SK-N-SH (cell line): ENCODE measurements at regions not wholly inside any gene's neighbourhood (a gene's known extent, or its start where the extent isn't known, plus 50 kb on each side); places are given as distances from the start of the nearest gene placed in this dataset.

ENCODE experiments used
- CTCF ChIA-PET: fragments of 300-600, 350-600 bp; formaldehyde crosslinking; extraction: SDS; loops from one replicate; lab custom pipeline; 2021; lab: Yijun Ruan, JAX
- POLR2A ChIA-PET: fragments of 350-600 bp; sonication (Branson Sonifier 250); formaldehyde crosslinking; extraction: SDS; loops from one replicate; lab custom pipeline; 2020; ENCODE audit warnings: antibody characterized with exemption, inconsistent platforms; lab: Yijun Ruan, JAX
- DNase-seq: peaks from one replicate; pipeline ENCODE4 v3.0.0; 2012
- H2AFZ ChIP-seq: fragments of 200-600 bp; sonication (generic); 2 replicates; pipeline ENCODE4 v1.8.1; 2016; ENCODE audit warnings: antibody characterized with exemption, mild to moderate bottlenecking, low read depth
- H3F3A ChIP-seq: fragments of 200-600 bp; sonication (generic); replicated peaks from 2 replicates; pipeline ENCODE3; 2016; ENCODE audit warnings: antibody characterized with exemption, mild to moderate bottlenecking; ENCODE audit not compliant: insufficient read depth
- H3K27ac ChIP-seq, 2 experiments: fragments of 200-500 bp in 1 of 2; fragments of 200-600 bp in 1 of 2; sonication (Bioruptor generic) in 1 of 2; sonication (generic), shearing (Covaris generic) in 1 of 2; 2 replicates each; pipeline versions ENCODE4 v1.5.1 to v1.6.1; 2014 to 2016; ENCODE audit warnings: low read depth in 2 of 2, inconsistent platforms in 1 of 2, low read length in 1 of 2, mild to moderate bottlenecking in 1 of 2, mixed read lengths in 1 of 2
- H3K27me3 ChIP-seq: fragments of 200-600 bp; sonication (generic), shearing (Covaris generic); 2 replicates; pipeline ENCODE4 v1.6.1; 2016; ENCODE audit warnings: mixed run types; ENCODE audit not compliant: insufficient read depth
- H3K36me3 ChIP-seq, 2 experiments: fragments of 200-500 bp in 1 of 2; fragments of 200-600 bp in 1 of 2; sonication (Bioruptor generic) in 1 of 2; sonication (generic) in 1 of 2; replicated peaks in 1 of 2; 2 replicates each; pipeline versions ENCODE3 to v1.5.1; 2014 to 2016; ENCODE audit warnings: low read length in 1 of 2, mild to moderate bottlenecking in 1 of 2; ENCODE audit not compliant: insufficient read depth in 2 of 2, control insufficient read depth in 1 of 2
- H3K4me1 ChIP-seq, 2 experiments: fragments of 200-500 bp in 1 of 2; fragments of 200-600 bp in 1 of 2; sonication (Bioruptor generic) in 1 of 2; sonication (generic), shearing (Covaris generic) in 1 of 2; 2 replicates each; pipeline versions ENCODE4 v1.5.1 to v1.6.1; 2014 to 2016; ENCODE audit warnings: low read depth in 1 of 2, low read length in 1 of 2, mixed run types in 1 of 2; ENCODE audit not compliant: insufficient read depth in 2 of 2, control insufficient read depth in 1 of 2
- H3K4me2 ChIP-seq: fragments of 200-600 bp; sonication (generic), shearing (Covaris generic); 2 replicates; pipeline ENCODE4 v1.6.1; 2017; ENCODE audit warnings: mixed run types
- H3K4me3 ChIP-seq, 2 experiments: fragments of 200-500 bp in 1 of 2; fragments of 200-600 bp in 1 of 2; sonication (Bioruptor generic) in 1 of 2; sonication (generic), shearing (Covaris generic) in 1 of 2; 2 replicates each; pipeline versions ENCODE4 v1.5.1 to v1.8.1; 2014 to 2016; ENCODE audit warnings: low read depth in 2 of 2, inconsistent platforms in 1 of 2, low read length in 1 of 2, mild to moderate bottlenecking in 1 of 2, mixed read lengths in 1 of 2, moderate library complexity in 1 of 2
- H3K79me2 ChIP-seq: fragments of 200-600 bp; sonication (generic); 2 replicates; pipeline ENCODE4 v1.8.1; 2017; ENCODE audit warnings: mild to moderate bottlenecking; ENCODE audit not compliant: insufficient read depth
- H3K9ac ChIP-seq: fragments of 200-600 bp; sonication (generic); 2 replicates; pipeline ENCODE4 v1.6.1; 2017; ENCODE audit warnings: mixed run types
- H3K9me2 ChIP-seq: fragments of 200-600 bp; sonication (generic); 2 replicates; pipeline ENCODE4 v1.6.1; 2017; ENCODE audit warnings: mixed run types
- H3K9me3 ChIP-seq: fragments of 200-600 bp; sonication (generic); 2 replicates; pipeline ENCODE4 v1.6.1; 2017; ENCODE audit warnings: mixed run types, mild to moderate bottlenecking, moderate library complexity
- H4K20me1 ChIP-seq: fragments of 200-600 bp; sonication (generic); 2 replicates; pipeline ENCODE4 v1.6.1; 2017; ENCODE audit warnings: mild to moderate bottlenecking, mixed run types; ENCODE audit not compliant: insufficient read depth
- EP300 ChIP-seq, 2 experiments: IDR thresholded peaks; 2 replicates each; pipeline versions ENCODE4 v1.4.0 to v1.6.1; 2012; ENCODE audit warnings: borderline replicate concordance in 1 of 2, low read depth in 1 of 2, low read length in 1 of 2
- EZH2phosphoT487 ChIP-seq: fragments of 200-600 bp; sonication (generic); IDR thresholded peaks from 2 replicates; pipeline ENCODE4 v1.6.1; 2017; ENCODE audit warnings: low read depth, mixed run types, mild to moderate bottlenecking, antibody characterized with exemption, moderate library complexity, borderline replicate concordance
- FOSL2 ChIP-seq: IDR thresholded peaks from 2 replicates; pipeline ENCODE4 v1.4.0; 2012; ENCODE audit warnings: low read depth, mild to moderate bottlenecking, moderate library complexity, borderline replicate concordance
- GABPA ChIP-seq: IDR thresholded peaks from 2 replicates; pipeline ENCODE4 v1.4.0; 2012; ENCODE audit warnings: low read depth, mild to moderate bottlenecking
- GATA2 ChIP-seq: sonication (generic); formaldehyde crosslinking; IDR thresholded peaks from 2 replicates; pipeline ENCODE4 v1.5.0; 2020; ENCODE audit warnings: mild to moderate bottlenecking, missing genetic modification reagents
- JUND ChIP-seq: IDR thresholded peaks from 2 replicates; pipeline ENCODE4 v1.4.0; 2012
- MEF2A ChIP-seq: IDR thresholded peaks from 2 replicates; pipeline ENCODE4 v1.4.0; 2012; ENCODE audit warnings: low read depth, borderline replicate concordance
- NFIC ChIP-seq: IDR thresholded peaks from 2 replicates; pipeline ENCODE4 v1.4.0; 2012; ENCODE audit warnings: borderline replicate concordance
- NRF1 ChIP-seq: IDR thresholded peaks from 2 replicates; pipeline ENCODE4 v1.6.1; 2012; ENCODE audit warnings: low read depth, mild to moderate bottlenecking, low read length
- RAD21 ChIP-seq: IDR thresholded peaks from 2 replicates; pipeline ENCODE4 v1.6.1; 2012; ENCODE audit warnings: mild to moderate bottlenecking, low read length
- RXRA ChIP-seq: IDR thresholded peaks from 2 replicates; pipeline ENCODE4 v1.4.0; 2012; ENCODE audit warnings: low read depth, mild to moderate bottlenecking, borderline replicate concordance
- SIN3A ChIP-seq: IDR thresholded peaks from 2 replicates; pipeline ENCODE4 v1.6.1; 2012; ENCODE audit warnings: low read depth, mild to moderate bottlenecking, low read length, moderate library complexity, borderline replicate concordance
- SMC3 ChIP-seq: IDR thresholded peaks from 2 replicates; pipeline ENCODE4 v1.6.1; 2012; ENCODE audit warnings: low read depth, low read length, improper control_type of control experiment
- TAF1 ChIP-seq: IDR thresholded peaks from 2 replicates; pipeline ENCODE4 v1.6.1; 2012; ENCODE audit warnings: low read depth, mild to moderate bottlenecking, low read length, moderate library complexity, borderline replicate concordance
- TCF12 ChIP-seq: IDR thresholded peaks from 2 replicates; pipeline ENCODE4 v1.4.0; 2012
- YY1 ChIP-seq: IDR thresholded peaks from 2 replicates; pipeline ENCODE4 v1.4.0; 2012; ENCODE audit warnings: low read depth, mild to moderate bottlenecking
- WGBS: methylation state at CpG from one replicate; pipeline ENCODE4 v1.1.6; 2017; ENCODE audit warnings: low lambda C conversion rate; 5-methylcytosine and 5-hydroxymethylcytosine counted together
- TF ChIP-seq, protein P1 (sequence below): fragments of 150-350 bp; IDR thresholded peaks from 2 replicates; pipeline ENCODE4 v1.6.1; 2016; ENCODE audit warnings: mild to moderate bottlenecking, low read depth, low read length
- TF ChIP-seq, protein P2 (sequence below): IDR thresholded peaks from 2 replicates; pipeline ENCODE4 v1.6.1; 2012; ENCODE audit warnings: mild to moderate bottlenecking, low read depth, low read length, moderate library complexity

DNA sequence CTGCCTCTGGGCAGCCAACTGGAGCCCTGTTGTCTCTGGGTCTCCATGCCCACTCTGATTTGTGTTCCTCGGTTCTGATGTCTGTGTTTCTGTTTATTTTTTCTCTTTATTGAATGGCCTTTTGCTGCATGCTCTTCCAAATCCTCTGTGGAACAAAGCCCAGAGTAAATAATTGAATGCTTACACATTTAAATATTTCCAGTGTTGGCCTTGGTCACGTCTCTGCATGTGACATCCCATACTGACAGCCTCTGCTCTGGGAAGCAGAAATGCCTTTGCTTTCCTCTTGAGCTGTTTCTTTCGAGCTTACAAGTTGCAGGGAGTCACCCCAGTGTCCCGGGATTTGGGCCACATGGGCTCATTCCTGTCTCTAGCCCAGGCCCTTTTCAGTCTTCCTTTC, 267.9 kb downstream of the PTPRU start:
- CTCF ChIA-PET: no interaction called here
- Histone ChIP-seq H3K9me3 (no peaks in the 10 kb centered on the region), H3K9me2 (no peaks in the 10 kb centered on the region), H3F3A (no peaks in the 10 kb centered on the region), H3K27ac (no peak overlapping the region), H3K4me2 (no peak overlapping the region), H3K4me3 (no peak overlapping the region), H3K27me3 (no peaks in the 10 kb centered on the region; the same call in 1 of the 2 replicates), H3K79me2 (no peaks in the 10 kb centered on the region), H4K20me1 (no peaks in the 10 kb centered on the region), H3K9ac (no peak overlapping the region), H2AFZ (no peak overlapping the region), H3K4me1 (peaks cover 0 to 31% of the 10 kb centered on the region in 2 experiments; a peak in 1 of 4 replicates), H3K36me3 (no peaks in the 10 kb centered on the region)
- WGBS: 6% methylated on average over 4 of the region's 4 CpGs
- DNase-seq: no peak
- POLR2A ChIA-PET: no interaction called here
- TF ChIP-seq RXRA: no peak
- TF ChIP-seq FOSL2: no peak
- no peak for TF ChIP-seq RAD21
- TF ChIP-seq TAF1: no peak
- TF ChIP-seq SMC3: no peak
- TF ChIP-seq GABPA: no peak
- TF ChIP-seq, protein P1, sequence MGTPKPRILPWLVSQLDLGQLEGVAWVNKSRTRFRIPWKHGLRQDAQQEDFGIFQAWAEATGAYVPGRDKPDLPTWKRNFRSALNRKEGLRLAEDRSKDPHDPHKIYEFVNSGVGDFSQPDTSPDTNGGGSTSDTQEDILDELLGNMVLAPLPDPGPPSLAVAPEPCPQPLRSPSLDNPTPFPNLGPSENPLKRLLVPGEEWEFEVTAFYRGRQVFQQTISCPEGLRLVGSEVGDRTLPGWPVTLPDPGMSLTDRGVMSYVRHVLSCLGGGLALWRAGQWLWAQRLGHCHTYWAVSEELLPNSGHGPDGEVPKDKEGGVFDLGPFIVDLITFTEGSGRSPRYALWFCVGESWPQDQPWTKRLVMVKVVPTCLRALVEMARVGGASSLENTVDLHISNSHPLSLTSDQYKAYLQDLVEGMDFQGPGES: no peak
- no peak for TF ChIP-seq NFIC
- no peak for TF ChIP-seq JUND
- no peak for TF ChIP-seq EP300 (IDR thresholded peaks at IDR 0.05; ENCODE audit: borderline replicate concordance in 1 of 2, low read depth in 1 of 2, low read length in 1 of 2)
- no peak for TF ChIP-seq TCF12
- TF ChIP-seq YY1: no peak
- no peak for TF ChIP-seq NRF1
- TF ChIP-seq SIN3A: no peak
- TF ChIP-seq EZH2phosphoT487: no peak
- TF ChIP-seq, all 33 proteins: peak for 0

DNA sequence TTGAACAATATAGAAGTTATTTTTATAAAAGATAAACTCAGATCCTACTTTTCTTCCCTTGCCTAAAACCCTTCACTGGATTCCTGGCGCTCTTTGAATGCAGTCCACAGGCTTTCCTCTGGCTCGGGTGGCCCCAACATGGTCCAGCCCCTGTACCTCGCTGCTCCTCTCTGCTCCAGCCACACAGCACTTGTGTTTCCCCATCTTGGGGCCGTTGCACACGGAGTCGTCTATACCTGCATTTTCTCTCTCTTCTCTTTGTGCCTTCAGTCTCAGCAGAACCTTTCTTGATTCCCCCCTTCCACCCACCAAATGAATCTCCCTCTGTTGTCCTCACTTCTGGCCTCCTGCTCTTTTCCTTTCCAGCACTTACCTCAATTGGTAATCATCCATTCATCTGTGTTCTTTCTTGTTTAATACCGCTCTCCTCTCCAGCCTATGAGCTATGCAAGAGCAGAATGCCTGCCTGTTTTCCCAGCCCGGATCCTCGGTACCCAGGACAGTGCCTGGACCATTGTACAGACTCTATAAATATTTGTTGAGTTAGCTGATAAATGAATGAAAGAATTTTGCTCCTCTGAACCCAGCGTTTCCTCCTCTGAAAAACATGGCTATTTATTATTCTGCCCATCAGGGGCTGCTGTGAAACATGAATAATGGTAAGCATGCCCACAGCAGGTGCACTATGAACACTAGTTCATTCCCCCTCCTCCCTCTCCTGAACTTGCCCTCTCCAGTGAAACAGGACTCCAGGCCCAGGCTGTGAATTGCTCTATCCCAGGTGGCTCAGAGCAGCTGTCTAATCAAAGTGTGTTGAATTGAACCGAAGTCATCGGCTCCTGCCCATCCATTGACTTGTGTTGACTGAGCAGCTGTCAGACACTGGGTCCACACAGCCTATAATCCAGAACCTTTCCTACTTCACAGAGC, 266.9 kb downstream of the PTPRU start:
- H3K36me3 ChIP-seq: no peaks in the 10 kb centered on the region
- no peaks in the 10 kb centered on the region for H3K9me2 ChIP-seq
- H3K4me3 ChIP-seq: no peak overlapping the region
- no peaks in the 10 kb centered on the region for H4K20me1 ChIP-seq
- no peak overlapping the region for H3K4me2 ChIP-seq
- DNase-seq: no peak
- TF ChIP-seq JUND (no peak), SIN3A (no peak), RAD21 (no peak), GATA2 (no peak), EZH2phosphoT487 (no peak), MEF2A (no peak)
- TF ChIP-seq, protein P2, sequence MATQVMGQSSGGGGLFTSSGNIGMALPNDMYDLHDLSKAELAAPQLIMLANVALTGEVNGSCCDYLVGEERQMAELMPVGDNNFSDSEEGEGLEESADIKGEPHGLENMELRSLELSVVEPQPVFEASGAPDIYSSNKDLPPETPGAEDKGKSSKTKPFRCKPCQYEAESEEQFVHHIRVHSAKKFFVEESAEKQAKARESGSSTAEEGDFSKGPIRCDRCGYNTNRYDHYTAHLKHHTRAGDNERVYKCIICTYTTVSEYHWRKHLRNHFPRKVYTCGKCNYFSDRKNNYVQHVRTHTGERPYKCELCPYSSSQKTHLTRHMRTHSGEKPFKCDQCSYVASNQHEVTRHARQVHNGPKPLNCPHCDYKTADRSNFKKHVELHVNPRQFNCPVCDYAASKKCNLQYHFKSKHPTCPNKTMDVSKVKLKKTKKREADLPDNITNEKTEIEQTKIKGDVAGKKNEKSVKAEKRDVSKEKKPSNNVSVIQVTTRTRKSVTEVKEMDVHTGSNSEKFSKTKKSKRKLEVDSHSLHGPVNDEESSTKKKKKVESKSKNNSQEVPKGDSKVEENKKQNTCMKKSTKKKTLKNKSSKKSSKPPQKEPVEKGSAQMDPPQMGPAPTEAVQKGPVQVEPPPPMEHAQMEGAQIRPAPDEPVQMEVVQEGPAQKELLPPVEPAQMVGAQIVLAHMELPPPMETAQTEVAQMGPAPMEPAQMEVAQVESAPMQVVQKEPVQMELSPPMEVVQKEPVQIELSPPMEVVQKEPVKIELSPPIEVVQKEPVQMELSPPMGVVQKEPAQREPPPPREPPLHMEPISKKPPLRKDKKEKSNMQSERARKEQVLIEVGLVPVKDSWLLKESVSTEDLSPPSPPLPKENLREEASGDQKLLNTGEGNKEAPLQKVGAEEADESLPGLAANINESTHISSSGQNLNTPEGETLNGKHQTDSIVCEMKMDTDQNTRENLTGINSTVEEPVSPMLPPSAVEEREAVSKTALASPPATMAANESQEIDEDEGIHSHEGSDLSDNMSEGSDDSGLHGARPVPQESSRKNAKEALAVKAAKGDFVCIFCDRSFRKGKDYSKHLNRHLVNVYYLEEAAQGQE: no peak
- H3K79me2 ChIP-seq: no peaks in the 10 kb centered on the region
- WGBS: 40% methylated on average over 12 of the region's 12 CpGs
- no peak overlapping the region for H3K27ac ChIP-seq
- no peaks in the 10 kb centered on the region for H3K9me3 ChIP-seq
- H2AFZ ChIP-seq: no peak overlapping the region
- no peak overlapping the region for H3K9ac ChIP-seq
- CTCF ChIA-PET: interaction anchor here (1.1 to 1.5 kb wide), 5 partner anchors 11 to 608 kb away, joined by 3 read pairs; no protein-coding TSS in a partner anchor
- H3K27me3 ChIP-seq: no peaks in the 10 kb centered on the region; the same call in 1 of the 2 replicates
- POLR2A ChIA-PET: no interaction called here
- H3K4me1 ChIP-seq: peaks cover 0 to 30% of the 10 kb centered on the region in 2 experiments; a peak in 1 of 4 replicates
- no peaks in the 10 kb centered on the region for H3F3A ChIP-seq
